GM12891 (cell line): ENCODE measurements at regions not wholly inside any gene's neighbourhood (a gene's known extent, or its start where the extent isn't known, plus 50 kb on each side); places are given as distances from the start of the nearest gene placed in this dataset.

ENCODE experiments used
- PAX5 ChIP-seq: IDR thresholded peaks from 2 replicates; pipeline ENCODE4 v1.6.1; 2011; ENCODE audit warnings: low read length, moderate library complexity, mild to moderate bottlenecking; ENCODE audit not compliant: insufficient read depth, severe bottlenecking
- POLR2A ChIP-seq: IDR thresholded peaks from 2 replicates; pipeline ENCODE4 v1.6.1; 2011; ENCODE audit warnings: low read depth, low read length, control low read depth
- POLR2AphosphoS5 ChIP-seq: IDR thresholded peaks from 2 replicates; pipeline ENCODE4 v1.6.1; 2011; ENCODE audit warnings: low read depth, low read length, control low read depth
- POU2F2 ChIP-seq: IDR thresholded peaks from 2 replicates; pipeline ENCODE4 v1.6.1; 2011; ENCODE audit warnings: low read depth, mild to moderate bottlenecking, control low read depth, low read length, moderate library complexity
- SPI1 ChIP-seq: IDR thresholded peaks from 2 replicates; pipeline ENCODE4 v1.6.1; 2011; ENCODE audit warnings: low read depth, low read length, control low read depth
- TAF1 ChIP-seq: IDR thresholded peaks from 2 replicates; pipeline ENCODE4 v1.6.1; 2011; ENCODE audit warnings: low read depth, low read length, control low read depth

GRCh38 chr5:87576867-87577266 is 164.1 kb upstream of the CCNH start:
- TF ChIP-seq PAX5, result no peak
- TF ChIP-seq SPI1, result no peak
- no peak for TF ChIP-seq POLR2A
- no peak for TF ChIP-seq POLR2AphosphoS5
- TF ChIP-seq TAF1, result no peak
- TF ChIP-seq POU2F2, result no peak
